HL-60 (cell line): ENCODE measurements at regions not wholly inside any gene's neighbourhood (a gene's known extent, or its start where the extent isn't known, plus 50 kb on each side); places are given as distances from the start of the nearest gene placed in this dataset.

Experiments used
- DNase-seq, 2 experiments: peaks; one replicate each; pipeline ENCODE4 v3.0.0-alpha.2; 2010 to 2020; ENCODE audit warnings: low read depth in 1 of 2, low spot score in 1 of 2
- H3K27ac ChIP-seq: fragments of 250-450 bp; sonication (Bioruptor Pico); replicated peaks from 2 replicates; pipeline ENCODE4 v1.5.1; 2020; ENCODE audit warnings: mild to moderate bottlenecking, moderate library complexity
- H3K27me3 ChIP-seq: fragments of 250-450 bp; sonication (Bioruptor Pico); 2 replicates; pipeline ENCODE4 v1.5.1; 2021; ENCODE audit warnings: mild to moderate bottlenecking, moderate library complexity; ENCODE audit not compliant: insufficient read depth, poor library complexity, severe bottlenecking
- H3K4me3 ChIP-seq: replicated peaks from 2 replicates; pipeline ENCODE4 v1.5.1; 2011; ENCODE audit warnings: mild to moderate bottlenecking, control low read depth, low read length; ENCODE audit not compliant: insufficient read depth
- CTCF ChIP-seq: IDR thresholded peaks from one replicate; pipeline ENCODE4 v1.5.1; 2011; ENCODE audit warnings: low read length, control low read depth, inconsistent platforms; ENCODE audit not compliant: insufficient read depth
- GABPA ChIP-seq: IDR thresholded peaks from 2 replicates; pipeline ENCODE4 v1.6.1; 2012; ENCODE audit warnings: low read depth
- POLR2AphosphoS5 ChIP-seq: IDR thresholded peaks from 2 replicates; pipeline ENCODE4 v1.6.1; 2012; ENCODE audit warnings: low read depth
- REST ChIP-seq: IDR thresholded peaks from 2 replicates; pipeline ENCODE4 v1.6.1; 2012; ENCODE audit warnings: low read depth; ENCODE audit not compliant: insufficient replicate concordance
- SPI1 ChIP-seq: IDR thresholded peaks from 2 replicates; pipeline ENCODE4 v1.6.1; 2012; ENCODE audit warnings: low read depth, mild to moderate bottlenecking, borderline replicate concordance

DNA sequence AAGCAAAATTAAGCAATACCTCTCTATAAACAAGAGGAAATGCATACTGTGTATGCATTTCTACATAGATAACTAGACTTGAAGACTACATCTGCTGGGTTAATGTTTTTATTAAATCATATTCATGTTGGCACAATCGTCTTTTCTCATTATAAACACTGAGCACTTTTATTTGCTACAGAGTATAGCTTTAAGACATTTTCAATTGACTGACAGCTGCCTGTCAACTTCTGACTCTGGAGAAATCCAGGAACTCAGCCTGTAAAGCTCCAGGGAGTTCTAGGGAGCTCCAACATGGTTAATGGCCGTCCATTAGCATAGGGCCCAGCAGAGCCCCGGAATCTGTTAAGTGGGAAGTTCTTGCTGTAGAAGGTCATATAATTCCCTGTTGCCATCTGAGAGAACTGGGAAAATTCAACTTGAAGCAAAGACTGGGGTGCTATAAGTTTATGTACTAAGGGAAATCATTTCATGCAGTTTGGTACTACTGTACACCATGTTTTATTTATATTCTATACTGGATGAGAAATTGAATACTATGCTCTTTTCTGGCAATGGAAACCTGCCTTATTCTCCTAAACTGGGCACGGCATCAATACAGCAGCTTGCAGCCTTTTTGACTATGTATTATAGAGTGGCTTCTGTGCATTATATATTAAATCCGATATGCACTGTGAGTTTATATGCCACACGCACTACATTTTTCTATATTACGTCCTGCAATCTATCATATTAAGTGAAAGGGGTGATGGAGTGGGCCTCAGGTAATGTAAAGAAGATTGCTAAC lies 243.5 kb upstream of the ZNF521 start:
- no peak overlapping the region for H3K27ac ChIP-seq
- DNase-seq: no peak
- TF ChIP-seq CTCF (no peak), GABPA (no peak), REST (no peak), POLR2AphosphoS5 (no peak), SPI1 (no peak)
- H3K4me3 ChIP-seq: no peak overlapping the region
- H3K27me3 ChIP-seq: no peaks in the 10 kb centered on the region

- TF ChIP-seq GABPA (no peak), CTCF (no peak), POLR2AphosphoS5 (no peak), SPI1 (no peak), REST (no peak)
- H3K27ac ChIP-seq: no peak overlapping the region
- no peak overlapping the region for H3K4me3 ChIP-seq
- DNase-seq: no peak
- H3K27me3 ChIP-seq: no peaks in the 10 kb centered on the region
Measured at GRCh38 chr18:25594351-25594750, 242.4 kb upstream of the ZNF521 start.

GRCh38 chr18:25592804-25593360 lies 240.9 kb upstream of the ZNF521 start:
- H3K27me3 ChIP-seq: no peaks in the 10 kb centered on the region
- DNase-seq: no peak

More at GRCh38 chr18:25592804-25593360, 240.9 kb upstream of the ZNF521 start:
- Histone ChIP-seq H3K27ac (no peak overlapping the region), H3K4me3 (no peak overlapping the region)
- no peak for TF ChIP-seq CTCF
- no peak for TF ChIP-seq SPI1
- TF ChIP-seq POLR2AphosphoS5: no peak
- no peak for TF ChIP-seq GABPA
- TF ChIP-seq REST: no peak
